A673 (cell line): ENCODE measurements at regions not wholly inside any gene's neighbourhood (a gene's known extent, or its start where the extent isn't known, plus 50 kb on each side); places are given as distances from the start of the nearest gene placed in this dataset.

Experiments
- CTCF ChIP-seq: fragments of 300-800, 200-600 bp; sonication (generic); conservative IDR thresholded peaks from 2 replicates; pipeline ENCODE4 v1.5.1; 2017; ENCODE audit warnings: low read depth, mild to moderate bottlenecking, antibody characterized with exemption, low read length, moderate library complexity, mixed read lengths
- EZH2 ChIP-seq: fragments of 200-600 bp; sonication (generic); IDR thresholded peaks from 2 replicates; pipeline ENCODE4 v1.6.1; 2017; ENCODE audit warnings: borderline replicate concordance, low read depth, mild to moderate bottlenecking, mixed read lengths, antibody characterized with exemption, low read length; ENCODE audit not compliant: poor library complexity, severe bottlenecking

GRCh38 chr9:71581101-71581500, 187.2 kb downstream of the CEMIP2 start:
- no peak for TF ChIP-seq EZH2
- no peak for TF ChIP-seq CTCF
